ENCODE measurements at regions not wholly inside any gene's neighbourhood (a gene's known extent, or its start where the extent isn't known, plus 50 kb on each side); places are given as distances from the start of the nearest gene placed in this dataset.

DNA sequence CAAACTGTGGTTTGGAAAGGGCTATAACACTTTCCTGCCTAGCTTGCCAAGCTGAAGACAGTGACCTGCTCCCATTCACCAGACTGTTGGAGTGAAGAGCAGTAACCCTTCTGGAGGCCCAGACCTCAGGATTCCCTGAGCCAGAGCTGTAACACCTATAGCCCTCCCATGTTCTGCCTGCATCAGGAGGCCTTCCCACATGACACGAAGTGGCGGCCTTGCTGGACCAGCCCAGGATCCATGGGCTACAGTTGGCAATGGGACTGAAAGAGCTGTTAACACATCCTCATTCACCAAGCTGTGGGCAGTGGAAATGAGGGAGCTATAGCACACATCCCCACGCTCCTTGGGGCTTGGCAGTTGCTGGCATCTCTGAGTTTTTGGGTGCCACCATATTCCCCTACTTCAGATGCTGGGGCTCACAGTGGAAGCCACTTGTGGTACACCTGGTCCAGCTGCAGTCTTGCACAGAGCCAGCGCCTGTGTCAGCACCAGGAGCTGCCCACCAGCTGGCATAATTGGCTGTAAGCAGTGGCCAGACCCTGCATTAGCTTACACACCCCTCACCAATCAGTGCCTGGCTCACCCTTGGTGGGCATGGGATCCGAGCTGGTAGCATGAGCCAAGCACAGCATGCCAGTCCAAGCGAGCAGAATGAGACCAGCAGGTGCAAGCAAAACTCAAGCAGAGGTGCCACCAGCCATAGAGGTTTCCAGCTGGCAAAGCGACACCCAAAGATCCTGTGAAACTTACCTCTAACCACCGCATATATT is 1029.3 kb downstream of the TECRL start:
- H3K36me3 ChIP-seq (replicated peaks; ENCODE audit: insufficient read depth, low read depth), result no peaks in the 10 kb centered on the region
- no peaks in the 10 kb centered on the region for H4K20me1 ChIP-seq (ENCODE audit: insufficient read depth, poor library complexity, severe bottlenecking)
- 85% methylated on average over 8 of the region's 8 CpGs for WGBS (ENCODE audit: low lambda C conversion rate, missing lambda C conversion rate)
- no peak overlapping the region for H3K27ac ChIP-seq
- no peaks in the 10 kb centered on the region for H3K9me2 ChIP-seq (replicated peaks; ENCODE audit: insufficient read depth)
- DNase-seq (ENCODE audit: low spot score), result no peak
- H2AFZ ChIP-seq, result no peak overlapping the region
- no peaks in the 10 kb centered on the region for H3K79me2 ChIP-seq
- H3K9me3 ChIP-seq (ENCODE audit: low read depth), result no peaks in the 10 kb centered on the region
- H3K4me1 ChIP-seq (ENCODE audit: insufficient read depth), result no peaks in the 10 kb centered on the region
- H3K4me2 ChIP-seq, result no peak overlapping the region
- no peaks in the 10 kb centered on the region for H3K27me3 ChIP-seq
- no peak for TF ChIP-seq EZH2phosphoT487 (IDR thresholded peaks at IDR 0.05; ENCODE audit: low read depth, severe bottlenecking, unreplicated experiment)
- TF ChIP-seq EZH2 (IDR thresholded peaks at IDR 0.05; ENCODE audit: borderline replicate concordance), result no peak
- TF ChIP-seq CTCF (IDR thresholded peaks at IDR 0.05; ENCODE audit: poor library complexity), result no peak
- H3K4me3 ChIP-seq, result no peak overlapping the region

- Histone ChIP-seq H3K4me3 (no peak overlapping the region), H3K79me2 (no peaks in the 10 kb centered on the region), H3K9me3 (ENCODE audit: low read depth) (no peaks in the 10 kb centered on the region), H3K27ac (no peak overlapping the region), H2AFZ (no peak overlapping the region), H3K9me2 (replicated peaks; ENCODE audit: insufficient read depth) (no peaks in the 10 kb centered on the region), H3K4me1 (ENCODE audit: insufficient read depth) (no peaks in the 10 kb centered on the region), H3K36me3 (replicated peaks; ENCODE audit: insufficient read depth, low read depth) (no peaks in the 10 kb centered on the region), H3K27me3 (no peaks in the 10 kb centered on the region), H4K20me1 (ENCODE audit: insufficient read depth, poor library complexity, severe bottlenecking) (no peaks in the 10 kb centered on the region), H3K4me2 (no peak overlapping the region)
- no peak for DNase-seq (ENCODE audit: low spot score)
- no peak for TF ChIP-seq EZH2phosphoT487 (IDR thresholded peaks at IDR 0.05; ENCODE audit: low read depth, severe bottlenecking, unreplicated experiment)
- TF ChIP-seq CTCF (IDR thresholded peaks at IDR 0.05; ENCODE audit: poor library complexity), result no peak
- no peak for TF ChIP-seq EZH2 (IDR thresholded peaks at IDR 0.05; ENCODE audit: borderline replicate concordance)
Measured at GRCh38 chr4:63371001-63371400, 1038.2 kb downstream of the TECRL start.

DNA sequence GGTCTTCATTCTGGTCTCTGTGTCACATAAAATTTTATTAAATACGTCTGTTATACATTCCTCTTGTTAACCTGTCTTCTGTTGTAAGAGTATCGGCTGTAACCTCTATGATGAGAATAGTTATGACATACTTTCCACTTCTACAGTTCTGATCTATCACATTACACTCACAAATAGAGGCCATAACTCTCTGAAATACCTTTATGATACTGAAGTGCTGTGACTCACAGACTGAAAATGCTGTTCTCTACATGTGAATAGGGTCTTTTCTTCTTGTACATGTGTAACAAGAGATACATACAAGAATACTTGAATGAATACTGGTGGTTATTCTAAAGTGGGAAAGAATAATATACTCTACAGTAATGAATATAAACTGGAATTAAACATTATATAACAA is 1047.6 kb downstream of the TECRL start:
- Histone ChIP-seq H3K4me2 (no peak overlapping the region), H2AFZ (no peak overlapping the region), H3K4me1 (ENCODE audit: insufficient read depth) (no peaks in the 10 kb centered on the region), H3K36me3 (replicated peaks; ENCODE audit: insufficient read depth, low read depth) (no peaks in the 10 kb centered on the region), H3K4me3 (no peak overlapping the region), H3K27me3 (no peaks in the 10 kb centered on the region), H3K9me2 (replicated peaks; ENCODE audit: insufficient read depth) (no peaks in the 10 kb centered on the region), H3K79me2 (no peaks in the 10 kb centered on the region), H3K27ac (no peak overlapping the region), H3K9me3 (ENCODE audit: low read depth) (no peaks in the 10 kb centered on the region), H4K20me1 (ENCODE audit: insufficient read depth, poor library complexity, severe bottlenecking) (no peaks in the 10 kb centered on the region)
- no peak for TF ChIP-seq CTCF (IDR thresholded peaks at IDR 0.05; ENCODE audit: poor library complexity)
- TF ChIP-seq EZH2phosphoT487 (IDR thresholded peaks at IDR 0.05; ENCODE audit: low read depth, severe bottlenecking, unreplicated experiment), result no peak
- TF ChIP-seq EZH2 (IDR thresholded peaks at IDR 0.05; ENCODE audit: borderline replicate concordance), result no peak
- DNase-seq (ENCODE audit: low spot score), result no peak
- 81% methylated on average over 2 of the region's 2 CpGs for WGBS (ENCODE audit: low lambda C conversion rate, missing lambda C conversion rate)
